H1 (cell line): ENCODE measurements at regions not wholly inside any gene's neighbourhood (a gene's known extent, or its start where the extent isn't known, plus 50 kb on each side); places are given as distances from the start of the nearest gene placed in this dataset.

Source experiments
- CTCF ChIA-PET: fragments of 300-600 bp; sonication (Branson Sonifier 250); formaldehyde crosslinking; loops from one replicate; lab custom pipeline; 2021; ENCODE audit not compliant: partially characterized antibody; lab: Charles Lee
- POLR2A ChIA-PET: fragments of 300-600 bp; sonication (Branson Sonifier 250); formaldehyde crosslinking; loops from one replicate; lab custom pipeline; 2021; ENCODE audit warnings: inconsistent platforms; ENCODE audit not compliant: partially characterized antibody; lab: Charles Lee
- DNase-seq, 2 experiments: peaks; one replicate each; pipeline versions ENCODE4 v3.0.0 to v3.0.0-alpha.2; 2010 to 2022; ENCODE audit warnings: low spot score in 2 of 2, low read depth in 1 of 2, mixed read lengths in 1 of 2
- FAIRE-seq: peaks from 2 replicates; lab custom pipeline; 2011; peaks lifted over from hg19 to GRCh38; lab: Jason Lieb, UNC
- H2AFZ ChIP-seq: 2 replicates; pipeline ENCODE4 v1.8.1; 2012; ENCODE audit warnings: low read length, inconsistent platforms
- H2AK5ac ChIP-seq: 2 replicates; pipeline ENCODE4 v1.6.1; 2013; ENCODE audit warnings: low read depth, low read length
- H2BK120ac ChIP-seq: replicated peaks from 2 replicates; pipeline ENCODE3; 2013; ENCODE audit warnings: low read depth, low read length, inconsistent platforms
- H2BK12ac ChIP-seq: 2 replicates; pipeline ENCODE4 v1.6.1; 2013; ENCODE audit warnings: low read depth, low read length
- H2BK15ac ChIP-seq: 2 replicates; pipeline ENCODE4 v1.6.1; 2013; ENCODE audit warnings: low read length
- H2BK20ac ChIP-seq: 2 replicates; pipeline ENCODE4 v1.6.1; 2013; ENCODE audit warnings: low read length
- H2BK5ac ChIP-seq: 2 replicates; pipeline ENCODE4 v1.6.1; 2013; ENCODE audit warnings: low read depth, low read length
- H3K14ac ChIP-seq: 2 replicates; pipeline ENCODE4 v1.6.1; 2013; ENCODE audit warnings: inconsistent platforms; ENCODE audit not compliant: insufficient read length
- H3K18ac ChIP-seq: 2 replicates; pipeline ENCODE4 v1.6.1; 2013; ENCODE audit warnings: low read length; ENCODE audit errors: extremely low read depth
- H3K23ac ChIP-seq: 2 replicates; pipeline ENCODE4 v1.6.1; 2013; ENCODE audit warnings: inconsistent platforms; ENCODE audit not compliant: insufficient read length
- H3K23me2 ChIP-seq: 2 replicates; pipeline ENCODE4 v1.6.1; 2013; ENCODE audit warnings: low read depth, low read length
- H3K27ac ChIP-seq: 2 replicates; pipeline ENCODE4 v1.6.1; 2011; ENCODE audit warnings: low read depth, low read length, inconsistent platforms
- H3K27me3 ChIP-seq, 4 experiments: replicated peaks in 1 of 4; 1 replicate in 1 of 4; 2 replicates in 3 of 4; pipeline versions ENCODE4 v1.6.1 to v1.8.1; 2011 to 2013; ENCODE audit warnings: low read length in 3 of 4, mild to moderate bottlenecking in 3 of 4, inconsistent platforms in 2 of 4, mixed read lengths in 2 of 4, moderate library complexity in 1 of 4; ENCODE audit not compliant: control insufficient read depth in 3 of 4, insufficient read depth in 3 of 4; ENCODE audit errors: extremely low read depth in 1 of 4
- H3K36me3 ChIP-seq, 4 experiments: 2 replicates each; pipeline versions ENCODE4 v1.6.1 to v1.8.1; 2011 to 2013; ENCODE audit warnings: mild to moderate bottlenecking in 4 of 4, low read length in 3 of 4, moderate library complexity in 2 of 4, control low read depth in 1 of 4, inconsistent platforms in 1 of 4; ENCODE audit not compliant: insufficient read depth in 4 of 4, control insufficient read depth in 2 of 4
- H3K4ac ChIP-seq: replicated peaks from 2 replicates; pipeline ENCODE3; 2013; ENCODE audit warnings: low read length, low read depth, mixed read lengths, inconsistent platforms; ENCODE audit not compliant: insufficient read length
- H3K4me1 ChIP-seq, 4 experiments: replicated peaks in 1 of 4; 1 replicate in 1 of 4; 2 replicates in 3 of 4; pipeline versions ENCODE4 v1.6.1 to v1.8.1; 2011 to 2013; ENCODE audit warnings: low read length in 3 of 4, inconsistent platforms in 2 of 4, mixed read lengths in 1 of 4; ENCODE audit not compliant: insufficient read depth in 4 of 4, control insufficient read depth in 3 of 4
- H3K4me2 ChIP-seq, 2 experiments: 2 replicates each; pipeline versions ENCODE4 v1.6.1 to v1.8.1; 2011 to 2013; ENCODE audit warnings: low read depth in 2 of 2, low read length in 2 of 2, control low read depth in 1 of 2, inconsistent platforms in 1 of 2, mild to moderate bottlenecking in 1 of 2; ENCODE audit not compliant: insufficient read depth in 1 of 2
- H3K4me3 ChIP-seq, 4 experiments: fragments of 200-600, 300-600 bp in 1 of 4; sonication (generic), shearing (Covaris generic), sonication (Bioruptor Twin) in 1 of 4; 2 replicates each; pipeline versions ENCODE4 v1.5.1 to v1.8.1; 2011 to 2016; ENCODE audit warnings: low read length in 4 of 4, low read depth in 3 of 4, control low read depth in 2 of 4, inconsistent platforms in 2 of 4, mild to moderate bottlenecking in 2 of 4, mixed read lengths in 1 of 4, moderate library complexity in 1 of 4; ENCODE audit not compliant: insufficient read depth in 2 of 4; ENCODE audit errors: extremely low read depth in 1 of 4
- H3K56ac ChIP-seq: replicated peaks from 2 replicates; pipeline ENCODE3; 2013; ENCODE audit warnings: low read depth, mild to moderate bottlenecking, mixed read lengths, low read length, inconsistent platforms; ENCODE audit not compliant: insufficient read length
- H3K79me1 ChIP-seq: 2 replicates; pipeline ENCODE4 v1.6.1; 2013; ENCODE audit warnings: low read depth, low read length, control low read depth
- H3K79me2 ChIP-seq, 2 experiments: 2 replicates each; pipeline versions ENCODE4 v1.6.1 to v1.8.1; 2012 to 2013; ENCODE audit warnings: low read length in 2 of 2, mild to moderate bottlenecking in 2 of 2, inconsistent platforms in 1 of 2; ENCODE audit not compliant: insufficient read depth in 2 of 2, control insufficient read depth in 1 of 2
- H3K9ac ChIP-seq, 4 experiments: replicated peaks in 1 of 4; 1 replicate in 1 of 4; 2 replicates in 3 of 4; pipeline versions ENCODE4 v1.6.1 to v1.8.1; 2011 to 2013; ENCODE audit warnings: low read depth in 3 of 4, low read length in 3 of 4, control low read depth in 2 of 4, mild to moderate bottlenecking in 2 of 4, moderate library complexity in 2 of 4, inconsistent platforms in 1 of 4; ENCODE audit errors: extremely low read depth in 1 of 4
- H3K9me3 ChIP-seq, 2 experiments: 2 replicates each; pipeline versions ENCODE4 v1.6.1 to v1.8.1; 2012 to 2013; ENCODE audit warnings: mild to moderate bottlenecking in 2 of 2, moderate library complexity in 2 of 2, control low read depth in 1 of 2, inconsistent platforms in 1 of 2, low read depth in 1 of 2, low read length in 1 of 2, mixed read lengths in 1 of 2; ENCODE audit not compliant: insufficient read depth in 2 of 2
- H4K20me1 ChIP-seq, 2 experiments: replicated peaks in 1 of 2; 2 replicates each; pipeline versions ENCODE3 to v1.8.1; 2011 to 2013; ENCODE audit warnings: inconsistent platforms in 2 of 2, low read length in 2 of 2, mild to moderate bottlenecking in 1 of 2; ENCODE audit not compliant: insufficient read depth in 2 of 2, control insufficient read depth in 1 of 2
- H4K5ac ChIP-seq: 2 replicates; pipeline ENCODE4 v1.6.1; 2013; ENCODE audit warnings: low read length, low read depth, mixed read lengths, inconsistent platforms; ENCODE audit not compliant: insufficient read length
- H4K8ac ChIP-seq: 2 replicates; pipeline ENCODE4 v1.8.0; 2013; ENCODE audit warnings: mild to moderate bottlenecking, moderate library complexity, low read length, inconsistent platforms; ENCODE audit not compliant: insufficient read depth; ENCODE audit errors: extremely low read depth
- H4K91ac ChIP-seq: replicated peaks from 2 replicates; pipeline ENCODE3; 2013; ENCODE audit warnings: low read length, mixed read lengths, inconsistent platforms; ENCODE audit not compliant: insufficient read length
- CTCF ChIP-seq, 3 experiments: IDR thresholded peaks; 1 replicate in 2 of 3; 2 replicates in 1 of 3; pipeline versions ENCODE4 v1.5.1 to v1.6.1; 2011; ENCODE audit warnings: low read length in 3 of 3, mild to moderate bottlenecking in 3 of 3, inconsistent platforms in 2 of 3, low read depth in 1 of 3, moderate library complexity in 1 of 3; ENCODE audit not compliant: insufficient read depth in 1 of 3; ENCODE audit errors: control extremely low read depth in 1 of 3
- RAD21 ChIP-seq, 2 experiments: IDR thresholded peaks in 1 of 2; conservative IDR thresholded peaks in 1 of 2; 2 replicates each; pipeline ENCODE4 v1.6.1; 2011; ENCODE audit warnings: low read depth in 2 of 2, low read length in 2 of 2, improper control_type of control experiment in 1 of 2, inconsistent platforms in 1 of 2, mild to moderate bottlenecking in 1 of 2, moderate library complexity in 1 of 2
- SP1 ChIP-seq: IDR thresholded peaks from 2 replicates; pipeline ENCODE4 v1.6.1; 2011; ENCODE audit warnings: low read depth, low read length
- TBP ChIP-seq: IDR thresholded peaks from 2 replicates; pipeline ENCODE4 v1.6.1; 2011; ENCODE audit warnings: low read depth, low read length, improper control_type of control experiment
- WGBS, 2 experiments: shearing (Covaris generic) in 1 of 2; methylation state at CpG; one replicate each; pipeline versions ENCODE4 v1.1.6 to v1.1.7; 2013 to 2015; ENCODE audit warnings: low lambda C conversion rate in 2 of 2, mixed read lengths in 2 of 2, inconsistent platforms in 1 of 2, low coverage in 1 of 2, missing lambda C conversion rate in 1 of 2; ENCODE audit not compliant: insufficient replicate concordance in 2 of 2, insufficient coverage in 1 of 2, insufficient read length in 1 of 2; ENCODE audit errors: extremely low coverage in 1 of 2, missing lambda C conversion rate in 1 of 2; 5-methylcytosine and 5-hydroxymethylcytosine counted together

- no peaks in the 10 kb centered on the region for H3K4me1 ChIP-seq
- no peaks in the 10 kb centered on the region for H3K23me2 ChIP-seq
- H3K79me1 ChIP-seq: no peaks in the 10 kb centered on the region
- 85% methylated on average over 3 of the region's 3 CpGs; no CpG with 5 or more reads in 1 of the 2 experiments for WGBS, 2 experiments
- H3K23ac ChIP-seq: no peak overlapping the region
- H3K4me2 ChIP-seq: no peak overlapping the region
- H4K5ac ChIP-seq: no peak overlapping the region
- no peak overlapping the region for H3K4me3 ChIP-seq
- H4K91ac ChIP-seq: no peak overlapping the region
- no peak overlapping the region for H3K4ac ChIP-seq
- TF ChIP-seq TBP (no peak), RAD21 (IDR thresholded peaks at IDR 0.05 in 1 of 2, conservative IDR thresholded peaks at IDR 0.05 in 1 of 2; ENCODE audit: low read depth in 2 of 2, low read length in 2 of 2) (peak; percentile 12 to 36; a peak in 2 of 4 replicates), CTCF (IDR thresholded peaks at IDR 0.05; ENCODE audit: control extremely low read depth in 1 of 3, insufficient read depth in 1 of 3, low read depth in 1 of 3, low read length in 3 of 3) (peak in 2 of 3 experiments; percentile 17 to 33; a peak in 2 of 4 replicates), SP1 (no peak)
- no peak overlapping the region for H2BK5ac ChIP-seq
- H2AK5ac ChIP-seq: no peak overlapping the region
- H4K20me1 ChIP-seq: no peaks in the 10 kb centered on the region
- no peak overlapping the region for H3K9ac ChIP-seq
- no peak overlapping the region for H2AFZ ChIP-seq
- H3K56ac ChIP-seq: no peak overlapping the region
- no peak overlapping the region for H4K8ac ChIP-seq
- FAIRE-seq (no peak), DNase-seq (no peak)
- no peak overlapping the region for H2BK15ac ChIP-seq
- no peaks in the 10 kb centered on the region for H3K27me3 ChIP-seq
- no peaks in the 10 kb centered on the region for H3K79me2 ChIP-seq
- H2BK12ac ChIP-seq: no peak overlapping the region
- no peak overlapping the region for H2BK120ac ChIP-seq
- no peaks in the 10 kb centered on the region for H3K36me3 ChIP-seq
- CTCF ChIA-PET: interaction anchor here (0.6 to 2.0 kb wide), 19 partner anchors 8 to 1316 kb away, joined by 3 to 9 read pairs (median 3); no protein-coding TSS in a partner anchor
- H3K18ac ChIP-seq: no peak overlapping the region
- no peak overlapping the region for H2BK20ac ChIP-seq
- no peaks in the 10 kb centered on the region for H3K9me3 ChIP-seq
- H3K27ac ChIP-seq: no peak overlapping the region
- POLR2A ChIA-PET: no interaction called here
- H3K14ac ChIP-seq: no peak overlapping the region
Observed at GRCh38 chr14:86055512-86056075, 525.6 kb downstream of the FLRT2 start.
